ENCODE measurements at regions not wholly inside any gene's neighbourhood (a gene's known extent, or its start where the extent isn't known, plus 50 kb on each side); places are given as distances from the start of the nearest gene placed in this dataset.

GRCh38 chr16:35506898-35507194, 2047.4 kb downstream of the TP53TG3F start:
- TF ChIP-seq SP1 (IDR thresholded peaks at IDR 0.05) = no peak
- TF ChIP-seq ZNF384 (IDR thresholded peaks at IDR 0.05) = no peak
- TF ChIP-seq SUZ12 (IDR thresholded peaks at IDR 0.05) = no peak
- TF ChIP-seq FOXM1 (IDR thresholded peaks at IDR 0.05; ENCODE audit: borderline replicate concordance) = no peak
- TF ChIP-seq FOXA1 (IDR thresholded peaks at IDR 0.05) = no peak
- no peak for TF ChIP-seq HDGF (IDR thresholded peaks at IDR 0.05; ENCODE audit: borderline replicate concordance)
- TF ChIP-seq PKNOX1 (IDR thresholded peaks at IDR 0.05) = no peak
- TF ChIP-seq ARNT (IDR thresholded peaks at IDR 0.05) = no peak
- no peak for TF ChIP-seq FOXK2 (IDR thresholded peaks at IDR 0.05)
- TF ChIP-seq ELF4 (IDR thresholded peaks at IDR 0.05) = no peak
- TF ChIP-seq LEF1 (IDR thresholded peaks at IDR 0.05; ENCODE audit: borderline replicate concordance) = no peak
- no peak for TF ChIP-seq NFRKB (IDR thresholded peaks at IDR 0.05)
- no peak for TF ChIP-seq BHLHE40 (IDR thresholded peaks at IDR 0.05; ENCODE audit: borderline replicate concordance)
- TF ChIP-seq CTBP1 (IDR thresholded peaks at IDR 0.05; ENCODE audit: borderline replicate concordance) = no peak

Measured in HEK293T (cell line).